ENCODE measurements at regions not wholly inside any gene's neighbourhood (a gene's known extent, or its start where the extent isn't known, plus 50 kb on each side); places are given as distances from the start of the nearest gene placed in this dataset.

DNA sequence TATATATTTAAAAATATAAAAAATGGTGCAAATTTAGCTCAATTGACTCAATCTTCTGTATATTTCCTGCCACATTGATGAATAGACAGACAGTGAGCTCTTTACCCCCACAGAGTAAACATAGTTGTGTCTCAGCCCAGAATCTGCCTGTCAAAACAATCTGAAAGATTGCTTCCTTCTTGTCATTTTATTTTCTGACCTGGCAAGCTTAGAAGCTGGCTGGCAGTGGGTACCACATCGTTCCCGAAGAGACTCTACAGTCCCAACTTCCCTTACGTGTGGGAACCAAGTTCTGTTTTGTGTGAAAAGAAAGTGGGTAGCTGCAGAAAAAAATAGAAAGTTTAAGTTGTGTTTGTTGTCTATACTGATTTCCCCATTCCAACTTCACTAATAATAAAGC is 629.3 kb upstream of the NEGR1 start:
- no peak for DNase-seq

DNA sequence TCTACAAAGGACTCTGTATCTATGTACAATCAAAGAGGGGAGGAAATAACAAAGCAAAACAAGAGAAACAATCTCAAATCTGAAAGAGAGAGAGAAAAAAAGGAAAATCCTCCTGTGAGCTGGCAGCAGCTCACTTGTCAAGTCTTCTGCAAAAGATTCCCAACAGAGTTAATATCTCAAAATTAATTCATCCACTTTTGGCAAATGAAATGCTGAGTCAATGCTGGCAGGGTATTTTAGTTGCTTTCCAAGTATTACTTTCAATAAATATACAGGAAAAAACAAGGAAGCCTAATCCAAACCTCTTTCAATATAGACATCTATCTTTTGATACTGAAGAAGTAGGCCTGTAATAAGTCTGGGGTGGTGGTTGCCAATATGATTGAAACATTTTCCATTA is 613.9 kb upstream of the NEGR1 start:
- DNase-seq: no peak

DNA sequence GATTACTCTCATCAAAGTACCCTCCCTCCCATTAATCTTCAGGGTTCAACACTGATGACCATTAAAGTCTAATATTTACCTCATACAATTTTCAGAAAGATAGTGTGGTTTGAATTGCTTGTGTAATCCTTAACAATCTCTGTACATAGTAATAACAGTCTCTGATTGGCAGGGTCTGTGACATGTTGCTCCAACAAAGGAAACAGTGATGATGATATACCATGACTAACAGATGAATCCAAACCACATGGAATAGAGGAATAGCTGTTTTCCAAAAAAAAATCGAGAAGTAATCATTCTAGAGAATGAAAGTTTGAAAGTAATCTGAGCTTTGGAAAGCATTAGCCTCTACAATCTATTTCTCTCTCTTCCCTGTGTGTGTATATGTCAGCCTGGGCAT is 610.1 kb upstream of the NEGR1 start:
- DNase-seq: no peak

DNA sequence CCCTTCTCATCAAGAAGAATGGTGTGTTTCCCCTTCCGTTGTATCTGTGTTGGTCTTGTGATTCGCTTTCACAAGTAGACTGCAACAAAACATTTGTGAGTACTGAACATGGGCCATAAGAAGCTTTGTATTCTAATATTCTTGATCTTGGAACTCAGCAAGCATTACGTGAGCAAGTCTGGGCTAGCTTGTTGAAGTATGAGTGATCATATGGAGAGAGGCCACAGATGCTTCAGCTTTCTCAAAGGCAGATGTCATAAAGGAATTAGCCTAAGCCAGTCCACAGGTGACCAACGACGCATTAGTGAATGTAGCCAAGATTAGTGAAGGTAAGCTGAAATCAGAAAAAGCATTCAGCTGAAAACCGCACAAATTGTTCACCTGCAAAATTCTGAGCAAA is 609.6 kb upstream of the NEGR1 start:
- DNase-seq: no peak

DNA sequence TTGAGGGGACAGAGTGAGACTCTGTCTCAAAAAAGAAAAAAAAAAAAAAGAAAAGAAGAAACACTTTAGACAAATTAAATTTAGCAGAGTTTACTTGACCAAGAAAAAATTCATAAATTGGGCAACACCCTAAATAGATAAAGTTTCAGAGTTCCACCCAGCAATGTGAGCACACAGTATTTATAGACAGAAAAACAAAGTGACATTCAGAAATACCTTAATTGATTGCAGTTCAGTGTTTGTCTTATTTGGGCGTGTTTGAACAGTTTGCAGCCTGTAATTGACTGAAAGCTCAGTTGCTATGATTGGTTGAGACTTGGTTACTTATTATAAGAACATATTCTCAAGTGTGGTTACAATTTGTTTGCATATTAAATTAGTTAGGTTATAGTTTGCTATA is 603.5 kb upstream of the NEGR1 start:
- DNase-seq: no peak

DNA sequence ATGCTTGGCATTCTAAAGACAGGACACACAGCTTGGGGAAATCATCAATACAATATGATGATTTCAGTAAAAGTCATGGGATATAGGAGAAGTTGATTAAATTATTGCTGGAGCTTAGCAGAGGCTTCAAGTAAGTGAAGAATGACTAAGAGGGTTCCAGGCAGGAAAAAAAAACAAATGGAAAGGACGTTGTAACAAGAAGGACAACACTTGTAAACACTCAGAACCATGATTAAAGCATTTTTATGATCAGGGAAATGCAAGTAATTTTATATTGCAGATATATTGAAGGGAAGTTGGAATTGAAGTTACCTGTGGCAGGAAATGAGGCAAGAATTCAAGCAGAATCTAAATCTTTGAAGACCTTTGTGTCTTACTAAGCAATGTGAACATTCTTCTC is 602.7 kb upstream of the NEGR1 start:
- no peak for DNase-seq

DNA sequence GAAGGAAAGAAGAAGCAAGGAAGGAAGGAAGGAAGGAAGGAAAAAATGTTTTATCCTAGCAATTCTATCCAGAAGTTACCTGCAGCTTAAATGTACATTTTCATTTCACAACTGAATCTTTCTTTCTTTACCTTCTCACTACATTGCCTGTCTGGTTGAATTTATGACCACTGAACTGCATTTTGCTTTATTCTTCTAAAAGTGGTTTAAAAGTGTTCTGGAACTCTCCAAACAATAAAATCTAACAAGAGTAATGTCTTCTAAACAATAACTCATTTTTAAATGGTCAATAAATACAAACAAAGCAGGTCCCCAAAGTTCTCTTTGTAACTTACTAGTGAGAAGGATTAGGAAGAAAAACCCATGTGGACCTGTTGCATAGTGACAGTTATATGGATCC is 587.5 kb upstream of the NEGR1 start:
- DNase-seq: no peak

DNA sequence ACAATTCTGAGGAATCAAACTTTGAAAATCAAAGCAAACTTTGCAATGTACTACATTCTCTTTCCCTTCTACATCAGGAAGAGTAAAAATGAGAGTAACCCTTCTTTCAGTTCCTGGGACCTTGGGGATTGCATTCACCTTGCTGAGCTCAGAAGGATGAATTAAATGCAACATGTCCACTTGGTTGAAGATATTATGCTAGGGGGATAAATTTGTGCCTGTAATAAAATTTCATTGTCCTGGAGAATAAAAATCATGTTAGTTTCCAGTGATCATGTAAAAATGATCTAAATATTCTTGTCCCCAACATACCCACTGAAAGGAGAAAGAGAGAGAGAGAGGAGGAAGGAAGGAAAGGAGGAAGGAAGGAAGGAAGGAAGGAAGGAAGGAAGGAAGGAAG is 587.1 kb upstream of the NEGR1 start:
- no peak for DNase-seq

DNA sequence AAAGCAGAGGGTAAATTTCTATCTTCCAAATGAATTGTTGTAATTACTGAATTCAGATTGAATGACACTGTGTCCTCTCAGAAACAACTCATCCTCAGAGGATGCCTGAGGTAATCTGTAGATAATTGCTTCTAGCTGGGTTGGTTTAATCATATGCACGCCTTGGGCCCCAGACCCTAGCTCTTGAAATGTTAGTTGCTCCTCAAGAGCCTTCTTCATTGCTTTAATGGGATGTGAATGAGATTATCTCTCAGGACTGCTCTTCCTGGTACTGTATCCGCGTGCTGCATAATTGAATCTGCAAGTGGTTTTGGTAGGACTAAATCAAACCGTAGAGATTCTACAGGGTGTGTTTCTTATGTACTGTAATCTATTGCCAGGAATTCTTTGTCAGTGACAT is 569.3 kb upstream of the NEGR1 start:
- DNase-seq: no peak

DNA sequence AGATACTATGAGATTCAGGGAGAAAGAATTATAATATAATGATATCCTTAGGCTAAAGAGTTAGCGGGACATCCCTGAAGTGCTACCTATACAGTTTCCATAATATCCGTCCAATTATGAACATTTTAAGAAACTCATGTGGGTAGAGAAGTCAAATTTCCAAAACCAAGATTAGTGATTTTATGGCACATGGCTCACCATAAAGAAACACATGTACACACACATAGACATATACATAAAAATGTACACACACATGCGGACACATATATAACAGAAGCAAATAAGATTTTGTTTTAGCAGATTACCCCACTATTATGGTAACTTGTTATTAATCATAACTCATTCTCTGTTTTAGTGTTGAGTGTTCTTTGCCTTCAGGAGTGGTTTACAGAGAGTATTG is 566.7 kb upstream of the NEGR1 start:
- no peak for DNase-seq

DNA sequence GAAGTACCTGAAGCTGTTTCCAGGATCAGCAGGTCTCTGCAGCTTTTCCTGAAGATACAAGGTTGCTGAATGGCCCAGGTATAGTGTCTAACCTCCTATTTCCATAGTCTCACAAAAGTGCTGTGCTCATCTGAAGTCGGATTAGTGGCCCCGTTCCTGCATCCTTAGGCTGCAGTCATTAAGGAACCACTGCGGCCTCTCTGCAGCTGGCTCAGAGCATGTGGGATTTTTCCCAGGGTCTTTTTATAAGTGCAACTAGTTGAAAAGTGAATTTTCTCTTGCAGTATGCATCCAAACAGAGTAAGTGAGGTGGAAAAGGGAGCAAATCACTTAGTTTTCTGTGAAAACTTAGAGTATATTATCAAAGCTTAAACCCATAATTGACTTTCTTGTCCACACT is 565.3 kb upstream of the NEGR1 start:
- no peak for DNase-seq

DNA sequence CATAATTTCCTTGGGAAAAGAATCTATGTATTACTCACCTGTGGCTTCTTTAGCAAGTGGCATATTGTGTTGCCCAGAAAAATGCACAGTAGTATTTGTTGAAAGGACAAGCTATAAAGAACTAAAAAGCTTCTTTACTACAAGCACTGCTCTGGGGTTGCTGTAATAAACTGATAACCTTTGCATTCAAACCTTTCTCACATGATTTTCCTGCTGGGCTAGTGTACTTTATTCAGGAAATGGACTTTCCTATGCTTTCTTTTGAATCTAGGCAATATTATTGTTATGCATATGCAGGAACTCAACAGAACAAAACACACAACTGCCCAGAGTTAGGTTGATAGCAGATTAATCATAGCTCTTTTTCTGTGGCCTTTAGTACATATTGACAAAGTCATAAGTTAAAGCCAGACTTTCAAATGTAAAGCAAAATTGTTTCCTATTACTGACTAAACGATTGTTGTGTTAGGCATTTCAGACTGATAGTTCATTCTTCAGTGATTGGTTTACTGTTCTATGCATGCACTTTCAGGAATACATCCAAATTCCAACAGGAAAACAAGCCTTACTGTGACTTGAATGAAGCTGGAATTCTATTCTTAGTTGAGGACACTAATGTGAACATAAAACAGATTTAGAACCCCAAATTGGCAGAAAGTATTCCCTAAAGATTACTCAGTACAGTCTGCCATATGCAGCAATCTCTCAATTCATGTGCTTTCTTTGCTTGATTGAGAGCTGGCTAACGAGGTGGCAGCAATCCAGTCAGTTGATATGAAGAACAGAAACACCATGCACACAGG is 564.3 kb upstream of the NEGR1 start:
- DNase-seq: peak; percentile 25

DNA sequence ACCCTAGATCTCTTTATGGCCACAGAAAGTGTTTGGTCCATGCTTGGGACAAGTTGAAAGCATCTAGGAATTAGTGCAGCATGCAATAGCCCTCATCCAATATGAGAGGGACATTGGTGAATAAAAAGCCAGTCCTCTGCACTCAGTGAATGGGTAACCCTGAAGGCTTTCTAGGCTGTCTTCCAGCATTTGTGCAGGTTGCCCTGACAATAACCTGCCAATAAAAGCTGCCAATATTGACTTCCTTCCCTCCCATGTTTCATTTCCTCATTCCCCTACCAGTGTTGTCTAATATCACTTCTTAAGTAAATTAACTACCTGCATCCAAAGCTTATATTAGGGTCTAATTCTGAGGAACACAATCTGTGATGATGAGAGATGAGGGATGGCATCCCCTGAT is 563.6 kb upstream of the NEGR1 start:
- DNase-seq: no peak

DNA sequence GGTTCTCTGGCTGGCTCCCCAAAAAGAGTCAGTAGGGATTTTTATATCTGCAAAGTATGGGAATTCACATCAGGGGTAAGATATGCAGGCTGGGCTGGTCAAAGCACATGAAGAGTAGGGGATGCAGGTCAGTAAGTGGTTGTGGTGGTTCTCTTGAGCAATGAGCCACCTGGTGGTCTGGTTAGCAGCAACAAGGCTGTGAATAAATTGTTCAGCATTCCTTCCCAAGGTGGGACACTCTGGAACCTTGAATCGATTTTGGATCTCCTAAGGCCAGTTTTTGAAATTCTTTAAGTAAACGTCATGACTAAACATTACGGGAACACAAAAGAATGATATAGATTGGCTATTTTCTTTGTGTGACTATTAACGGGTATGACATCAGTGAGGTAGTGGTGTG is 563.0 kb upstream of the NEGR1 start:
- DNase-seq: no peak

DNA sequence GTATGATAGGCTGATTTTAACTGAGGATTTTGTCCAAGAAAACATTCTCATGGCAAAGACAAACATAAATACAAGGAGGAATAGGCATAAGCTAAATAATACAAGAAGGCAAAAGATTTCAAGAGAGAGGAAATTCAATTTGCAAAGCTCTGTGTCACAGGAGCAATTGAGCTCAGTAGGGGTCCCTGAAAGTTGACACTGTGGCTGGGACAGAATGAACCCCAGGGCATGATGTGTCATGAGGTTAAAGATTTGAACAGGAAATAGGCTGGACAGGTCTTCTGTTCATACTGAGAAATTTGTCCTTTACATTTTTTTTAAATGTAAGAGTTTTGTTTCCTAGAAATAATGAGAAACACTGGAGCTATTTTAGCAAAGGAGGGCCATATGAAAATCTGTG is 555.4 kb upstream of the NEGR1 start:
- no peak for DNase-seq

DNA sequence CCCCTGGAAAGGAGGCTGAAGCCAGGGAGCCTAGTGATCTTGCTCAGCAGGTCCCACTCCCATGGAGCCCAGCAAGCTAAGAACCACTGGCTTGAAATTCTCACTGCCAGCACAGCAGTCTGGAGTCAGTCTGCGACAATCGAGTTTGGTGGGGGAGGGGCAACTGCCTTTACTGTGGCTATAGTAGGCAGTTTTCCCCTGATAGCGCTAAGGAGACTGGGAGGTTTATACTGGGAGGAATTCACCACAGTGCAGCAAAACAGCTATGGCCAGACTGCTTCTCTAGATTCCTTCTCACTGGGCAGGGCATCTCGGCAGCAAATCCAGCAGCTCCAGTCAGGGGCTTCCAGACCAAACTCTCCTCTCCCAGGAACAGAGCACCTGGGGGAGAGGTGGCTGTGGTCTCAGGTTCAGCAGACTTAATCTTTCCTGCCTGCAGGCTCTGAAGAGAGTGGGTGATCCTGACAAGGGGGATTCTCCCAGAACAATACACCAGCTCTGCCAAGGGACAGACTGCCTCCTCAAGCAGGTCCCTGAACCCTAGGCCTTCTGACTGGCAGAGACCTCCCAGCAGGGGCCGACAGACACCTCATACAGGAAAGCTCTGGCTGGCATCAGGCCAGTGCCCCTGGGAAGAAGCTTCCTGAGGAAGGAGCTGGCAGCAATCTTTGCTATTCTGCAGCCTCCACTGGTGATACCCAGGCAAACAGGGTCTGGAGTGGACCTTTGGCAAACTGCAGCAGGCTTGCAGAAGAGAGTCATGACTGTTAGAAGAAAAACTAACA is 548.5 kb upstream of the NEGR1 start:
- no peak for DNase-seq

DNA sequence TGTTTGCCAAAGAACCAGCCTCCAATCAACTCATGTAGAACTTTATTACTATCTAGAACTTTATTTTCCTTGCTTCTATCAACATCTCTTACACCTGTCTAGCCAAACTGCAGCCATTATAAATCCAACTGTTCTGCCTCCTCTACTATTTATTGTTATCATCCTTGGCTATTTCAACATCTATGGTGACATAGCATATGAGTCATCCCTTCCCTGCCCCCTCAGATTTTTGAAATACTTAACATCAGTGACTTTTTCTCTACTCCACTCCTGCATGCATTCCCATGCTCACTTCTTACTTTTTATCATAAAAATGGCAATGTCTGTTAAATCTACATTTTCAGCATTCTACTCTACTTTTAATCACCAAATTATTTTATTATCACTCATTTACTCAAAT is 544.9 kb upstream of the NEGR1 start:
- DNase-seq: no peak

DNA sequence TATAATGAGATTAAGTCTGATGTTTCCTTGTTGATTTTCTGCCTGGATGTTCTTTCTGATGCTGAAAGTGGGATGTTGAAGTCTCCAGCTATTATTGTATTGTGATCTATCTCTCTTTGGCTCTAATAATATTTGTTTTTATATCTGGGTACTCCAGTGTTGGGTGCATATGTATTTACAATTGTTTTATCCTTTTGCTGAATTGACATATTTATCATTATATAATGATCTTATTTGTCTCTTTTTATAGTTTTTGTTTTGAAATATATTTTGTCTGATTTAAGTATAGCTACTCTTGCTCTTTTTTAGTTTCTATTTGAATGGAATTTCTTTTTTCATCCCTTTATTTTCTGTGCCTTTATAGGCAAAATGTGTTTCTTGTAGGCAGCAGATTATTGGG is 522.2 kb upstream of the NEGR1 start:
- no peak for DNase-seq

DNA sequence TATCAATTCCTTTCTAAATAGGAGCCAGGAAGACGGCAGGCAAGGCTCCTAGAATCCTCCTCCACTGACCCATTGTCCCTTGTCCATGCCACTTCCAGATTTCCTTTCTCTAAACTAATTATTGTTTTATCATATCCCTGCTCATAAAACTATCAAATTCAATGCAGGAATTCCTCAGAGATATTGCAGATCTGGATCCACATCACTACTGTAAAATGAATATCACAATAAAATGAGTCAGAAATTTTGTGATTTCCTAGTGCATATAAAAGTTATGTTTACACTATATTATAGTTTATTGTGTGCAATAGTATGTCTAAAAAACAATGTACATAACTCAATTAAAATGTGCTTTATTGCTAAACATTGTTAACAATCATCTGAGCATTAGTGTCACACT is 498.7 kb upstream of the NEGR1 start:
- DNase-seq: no peak

DNA sequence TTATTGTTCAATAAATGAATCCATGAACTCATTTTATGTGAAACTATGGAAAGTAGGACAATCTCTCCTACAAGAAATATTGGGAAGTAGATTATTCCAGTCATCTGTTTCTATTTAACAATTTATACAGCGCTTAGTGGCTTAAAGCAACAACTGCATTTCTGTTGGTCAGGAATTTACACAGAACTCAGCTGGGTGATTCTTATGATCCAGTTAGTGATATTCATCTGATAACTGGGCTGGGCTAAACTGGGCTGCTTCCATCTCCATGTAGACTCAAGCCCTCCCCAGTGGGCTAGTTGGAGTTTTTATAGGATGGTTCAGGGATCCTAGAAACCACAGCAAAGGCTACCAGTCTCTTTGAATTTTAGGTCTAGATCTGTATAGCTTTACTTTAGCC is 497.9 kb upstream of the NEGR1 start:
- no peak for DNase-seq

DNA sequence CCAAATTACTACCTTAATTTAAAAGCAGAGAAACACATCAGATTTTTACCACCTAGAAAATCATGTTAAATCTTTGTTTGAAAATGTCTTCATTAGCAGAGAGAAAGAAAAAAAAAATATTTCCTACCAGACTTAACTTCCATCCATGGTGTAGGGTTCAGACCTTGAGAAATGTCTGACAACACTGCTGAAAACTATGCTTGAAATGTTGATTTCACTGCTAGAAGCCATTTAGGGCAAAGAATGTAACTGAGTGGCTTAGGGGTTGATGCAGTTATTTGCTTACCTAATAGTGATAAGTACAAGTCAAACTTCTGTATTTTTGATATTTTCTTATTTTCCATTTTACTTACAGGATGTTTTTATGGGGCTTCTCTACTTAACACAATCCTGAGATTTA is 495.6 kb upstream of the NEGR1 start:
- no peak for DNase-seq

DNA sequence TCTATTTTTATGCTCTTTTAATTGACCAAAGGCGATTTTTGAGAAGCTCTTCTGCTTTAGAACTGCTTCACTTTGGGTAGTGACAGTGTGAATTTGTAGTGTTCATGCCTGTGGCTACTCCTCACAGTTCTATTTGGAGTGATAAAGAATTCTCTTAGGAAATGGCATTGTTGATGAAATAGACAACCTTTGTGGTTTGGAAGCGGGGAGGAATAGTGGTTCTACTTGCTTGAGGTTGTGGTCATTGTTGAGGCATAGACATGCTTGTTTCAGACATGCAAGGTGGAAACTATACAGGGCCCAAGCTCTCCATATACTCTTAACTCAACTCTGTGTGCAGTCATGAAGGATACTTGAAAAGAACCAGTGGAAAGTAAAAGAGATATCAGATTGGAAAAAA is 481.1 kb upstream of the NEGR1 start:
- DNase-seq: no peak

DNA sequence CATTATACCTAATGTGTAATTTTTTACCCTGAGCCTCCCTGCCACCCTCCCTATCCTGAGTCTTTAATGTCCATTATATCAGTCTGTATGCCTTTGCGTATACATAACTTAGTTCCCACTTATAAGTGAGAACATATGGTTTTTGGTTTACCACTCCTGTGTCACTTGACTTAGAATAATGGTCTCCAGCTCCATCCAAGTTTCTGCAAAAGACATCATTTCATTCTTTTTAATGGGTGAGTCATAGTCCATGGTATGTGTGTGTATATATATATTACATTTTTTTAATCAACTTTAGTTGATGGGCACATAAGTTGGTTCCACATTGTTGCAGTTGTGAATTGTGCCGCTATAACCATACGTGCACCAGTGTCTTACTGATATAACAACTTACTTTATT is 477.1 kb upstream of the NEGR1 start:
- no peak for DNase-seq

DNA sequence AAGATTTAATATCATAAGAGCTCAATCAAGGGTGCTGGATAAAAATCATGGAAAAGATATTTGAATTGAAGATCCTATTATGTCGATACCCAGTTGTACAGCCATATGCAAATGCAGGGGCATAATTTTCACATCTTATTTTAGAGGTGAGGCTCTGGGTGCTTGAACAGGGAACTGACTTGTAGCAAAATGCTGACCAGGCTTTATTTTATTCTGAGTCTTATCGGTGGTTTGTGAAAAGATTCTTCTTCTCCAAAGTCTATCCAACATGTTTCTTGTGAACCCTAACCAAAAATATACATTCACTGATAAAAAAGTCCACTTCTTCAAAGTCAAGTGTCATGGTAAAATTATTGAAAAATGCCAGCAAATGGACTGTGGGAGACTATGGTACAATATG is 475.5 kb upstream of the NEGR1 start:
- DNase-seq: no peak

DNA sequence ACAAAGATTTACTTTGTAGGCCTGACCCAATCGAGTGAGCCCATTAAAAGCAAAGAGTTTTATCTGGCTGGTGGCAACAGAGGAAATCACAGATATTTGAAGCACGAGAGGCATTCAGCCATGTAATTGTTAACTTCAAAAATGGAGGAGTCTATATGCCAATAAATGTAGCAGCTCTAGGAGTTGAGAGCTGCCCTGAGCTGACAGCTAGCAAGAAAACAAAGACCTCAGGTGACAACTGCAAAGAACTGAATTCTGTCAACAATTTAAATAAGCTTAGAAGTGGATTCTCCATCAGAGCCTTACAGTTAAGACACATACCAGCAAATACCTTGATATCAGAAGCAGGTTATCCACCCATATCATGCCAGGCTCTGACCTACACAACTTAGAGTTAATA is 463.1 kb upstream of the NEGR1 start:
- DNase-seq: no peak

All from NCI-H1694 (cell line).